Nephron (organoid): ENCODE measurements at regions not wholly inside any gene's neighbourhood (a gene's known extent, or its start where the extent isn't known, plus 50 kb on each side); places are given as distances from the start of the nearest gene placed in this dataset.
A peak's percentile ranks its signal among the peaks of the same experiment; 100 is the strongest.

ENCODE experiments used
- H3K27ac Mint-ChIP-seq, 3 experiments: 2 replicates each; pipeline ENCODE4 v1.8.0; 2020; ENCODE audit warnings: mixed read lengths in 3 of 3, mild to moderate bottlenecking in 2 of 3, moderate library complexity in 1 of 3
- H3K27me3 Mint-ChIP-seq: 2 replicates; pipeline ENCODE4 v1.8.0; 2021; ENCODE audit warnings: low read depth, mild to moderate bottlenecking, moderate library complexity, mixed read lengths
- H3K36me3 Mint-ChIP-seq: 2 replicates; pipeline ENCODE4 v1.8.0; 2020; ENCODE audit warnings: low read depth, mixed read lengths
- H3K4me1 Mint-ChIP-seq: 2 replicates; pipeline ENCODE4 v1.8.0; 2020; ENCODE audit warnings: mixed read lengths
- H3K4me3 Mint-ChIP-seq, 3 experiments: 2 replicates each; pipeline ENCODE4 v1.8.0; 2020; ENCODE audit warnings: mild to moderate bottlenecking in 3 of 3, mixed read lengths in 3 of 3, moderate library complexity in 2 of 3
- H3K9me3 Mint-ChIP-seq: 2 replicates; pipeline ENCODE4 v1.8.0; 2020; ENCODE audit warnings: mixed read lengths
- TF ChIP-seq, protein P1 (sequence below), 3 experiments: fragments of 200-600 bp; sonication (generic); IDR thresholded peaks; one replicate each; pipeline ENCODE4 v1.5.0; 2021; ENCODE audit warnings: antibody characterized with exemption in 3 of 3; ENCODE audit not compliant: unreplicated experiment in 3 of 3

DNA sequence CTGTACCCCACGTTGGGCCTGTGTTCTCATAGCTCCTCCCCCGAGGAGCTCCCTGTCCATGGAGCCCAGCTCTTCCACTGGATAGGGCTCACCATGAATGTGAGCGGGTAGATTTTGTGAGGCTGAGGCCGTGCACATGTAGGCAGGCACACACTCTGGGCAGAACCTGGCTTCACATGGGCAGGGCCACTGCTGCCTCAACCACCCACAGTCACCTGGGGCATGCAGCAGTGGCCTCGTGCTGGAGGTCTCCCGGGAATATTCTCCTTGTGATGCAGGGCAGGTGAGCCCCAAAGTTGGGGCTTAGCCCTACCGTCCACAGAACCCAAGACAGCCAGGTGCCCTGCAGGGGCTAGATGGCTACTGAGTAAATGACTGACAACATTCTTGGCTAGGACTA is 116.6 kb downstream of the TMEM130 start:
- Mint-ChIP-seq H3K4me1 (no peaks in the 10 kb centered on the region), H3K27me3 (peaks cover 9% of the 10 kb centered on the region), H3K9me3 (no peaks in the 10 kb centered on the region), H3K4me3 (no peak overlapping the region), H3K36me3 (no peaks in the 10 kb centered on the region), H3K27ac (no peak overlapping the region)
- TF ChIP-seq, protein P1, sequence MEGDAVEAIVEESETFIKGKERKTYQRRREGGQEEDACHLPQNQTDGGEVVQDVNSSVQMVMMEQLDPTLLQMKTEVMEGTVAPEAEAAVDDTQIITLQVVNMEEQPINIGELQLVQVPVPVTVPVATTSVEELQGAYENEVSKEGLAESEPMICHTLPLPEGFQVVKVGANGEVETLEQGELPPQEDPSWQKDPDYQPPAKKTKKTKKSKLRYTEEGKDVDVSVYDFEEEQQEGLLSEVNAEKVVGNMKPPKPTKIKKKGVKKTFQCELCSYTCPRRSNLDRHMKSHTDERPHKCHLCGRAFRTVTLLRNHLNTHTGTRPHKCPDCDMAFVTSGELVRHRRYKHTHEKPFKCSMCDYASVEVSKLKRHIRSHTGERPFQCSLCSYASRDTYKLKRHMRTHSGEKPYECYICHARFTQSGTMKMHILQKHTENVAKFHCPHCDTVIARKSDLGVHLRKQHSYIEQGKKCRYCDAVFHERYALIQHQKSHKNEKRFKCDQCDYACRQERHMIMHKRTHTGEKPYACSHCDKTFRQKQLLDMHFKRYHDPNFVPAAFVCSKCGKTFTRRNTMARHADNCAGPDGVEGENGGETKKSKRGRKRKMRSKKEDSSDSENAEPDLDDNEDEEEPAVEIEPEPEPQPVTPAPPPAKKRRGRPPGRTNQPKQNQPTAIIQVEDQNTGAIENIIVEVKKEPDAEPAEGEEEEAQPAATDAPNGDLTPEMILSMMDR (IDR thresholded peaks at IDR 0.05; ENCODE audit: unreplicated experiment in 3 of 3) = no peak

DNA sequence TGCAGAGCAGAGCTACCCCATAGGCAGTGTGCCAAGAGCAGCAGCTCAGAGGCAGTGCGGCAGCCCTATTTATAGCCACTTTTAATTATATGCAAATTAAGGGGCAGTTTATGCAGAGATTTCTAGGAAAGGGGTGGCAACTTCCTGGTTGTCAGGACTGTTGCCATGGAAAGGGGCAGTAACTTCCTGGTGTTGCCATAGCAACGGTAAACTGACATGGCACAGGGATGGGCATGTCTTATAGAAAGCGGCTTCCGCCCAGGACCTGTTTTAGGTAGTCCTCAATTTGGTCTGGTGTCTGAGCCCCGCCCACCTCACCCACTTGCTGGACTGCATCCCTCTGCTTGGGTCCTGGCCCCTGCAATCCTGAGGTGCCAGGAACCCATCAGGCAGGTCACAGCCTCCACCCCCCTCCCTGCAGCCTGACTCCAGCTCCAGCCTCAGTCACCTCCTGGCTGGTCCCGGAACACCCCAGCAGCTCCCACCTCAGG is 115.8 kb downstream of the TMEM130 start:
- H3K9me3 Mint-ChIP-seq = peaks cover 2% of the 10 kb centered on the region
- TF ChIP-seq, protein P1 (IDR thresholded peaks at IDR 0.05; ENCODE audit: unreplicated experiment in 3 of 3) = no peak

DNA sequence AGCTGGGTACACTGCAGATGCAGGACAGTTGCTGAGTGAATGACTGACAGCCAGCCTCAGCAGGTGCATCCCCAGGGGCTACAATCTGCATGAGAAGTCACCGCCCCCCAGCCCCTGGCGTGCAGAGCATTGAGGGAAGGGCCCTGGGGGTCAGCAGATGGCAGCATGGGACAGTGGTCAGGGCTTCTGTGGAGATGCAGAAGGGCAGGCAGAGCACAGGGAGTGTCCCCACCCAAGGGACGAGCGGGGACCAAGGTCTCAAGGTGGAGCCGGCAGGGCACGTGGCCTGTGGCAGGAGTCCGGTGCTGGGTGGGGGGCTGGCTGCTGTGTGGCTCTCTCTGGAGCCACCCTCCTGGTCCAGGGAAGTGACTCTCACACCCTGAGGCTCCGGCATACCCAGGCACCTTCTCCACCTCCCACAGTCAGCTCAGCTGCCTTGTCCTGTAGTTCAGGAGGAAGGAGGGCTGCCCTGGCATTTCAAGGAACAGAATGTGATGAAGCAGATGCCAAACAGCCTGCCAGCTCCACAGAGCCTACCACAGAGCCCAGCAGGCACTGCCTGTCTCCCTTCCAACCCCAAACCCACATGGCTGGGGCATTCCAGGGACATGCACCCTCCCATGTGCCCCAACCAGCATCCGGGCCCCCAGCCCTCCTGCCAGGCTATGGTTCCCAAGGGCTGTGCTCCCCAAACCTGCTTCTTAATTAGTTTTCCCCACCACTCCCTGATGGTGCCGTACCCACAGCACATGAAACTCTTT is 114.5 kb downstream of the TMEM130 start:
- H3K27me3 Mint-ChIP-seq = peaks cover 13% of the 10 kb centered on the region
- H3K4me3 Mint-ChIP-seq = no peak overlapping the region
- peaks cover 2% of the 10 kb centered on the region for H3K9me3 Mint-ChIP-seq
- H3K36me3 Mint-ChIP-seq = no peaks in the 10 kb centered on the region
- no peak overlapping the region for H3K27ac Mint-ChIP-seq
- H3K4me1 Mint-ChIP-seq = peaks cover 8% of the 10 kb centered on the region
- TF ChIP-seq, protein P1 (IDR thresholded peaks at IDR 0.05; ENCODE audit: unreplicated experiment in 3 of 3) = no peak

More for the DNA sequence above, 115.8 kb downstream of the TMEM130 start:
- Mint-ChIP-seq H3K27me3 (peaks cover 9% of the 10 kb centered on the region), H3K27ac (no peak overlapping the region), H3K36me3 (no peaks in the 10 kb centered on the region), H3K4me1 (peaks cover under 1% of the 10 kb centered on the region), H3K4me3 (no peak overlapping the region)

DNA sequence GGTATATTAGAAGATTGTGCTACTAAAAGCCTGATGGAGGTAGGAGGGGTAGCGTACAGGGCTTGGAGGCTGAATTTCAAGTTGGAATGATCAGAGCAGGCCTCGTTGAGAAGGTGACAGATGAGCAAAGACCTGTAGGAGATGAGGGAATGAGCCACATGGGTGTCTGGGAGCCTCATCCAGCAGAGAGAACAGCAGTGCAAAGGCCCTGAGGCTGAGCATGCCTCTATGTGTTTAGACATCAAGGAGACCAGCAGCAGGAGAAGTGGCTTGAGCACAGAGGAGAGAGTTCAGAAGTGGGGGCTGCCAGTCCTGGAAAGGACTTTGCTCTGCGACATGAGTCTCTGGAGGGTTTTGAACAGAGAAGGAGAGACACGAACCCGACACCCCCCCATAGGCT is 111.7 kb downstream of the TMEM130 start:
- Mint-ChIP-seq H3K27ac (no peak overlapping the region), H3K9me3 (peaks cover 2% of the 10 kb centered on the region), H3K36me3 (no peaks in the 10 kb centered on the region), H3K27me3 (peaks cover 13% of the 10 kb centered on the region), H3K4me1 (peaks cover 10% of the 10 kb centered on the region), H3K4me3 (no peak overlapping the region)
- TF ChIP-seq, protein P1 (IDR thresholded peaks at IDR 0.05; ENCODE audit: unreplicated experiment in 3 of 3) = no peak

DNA sequence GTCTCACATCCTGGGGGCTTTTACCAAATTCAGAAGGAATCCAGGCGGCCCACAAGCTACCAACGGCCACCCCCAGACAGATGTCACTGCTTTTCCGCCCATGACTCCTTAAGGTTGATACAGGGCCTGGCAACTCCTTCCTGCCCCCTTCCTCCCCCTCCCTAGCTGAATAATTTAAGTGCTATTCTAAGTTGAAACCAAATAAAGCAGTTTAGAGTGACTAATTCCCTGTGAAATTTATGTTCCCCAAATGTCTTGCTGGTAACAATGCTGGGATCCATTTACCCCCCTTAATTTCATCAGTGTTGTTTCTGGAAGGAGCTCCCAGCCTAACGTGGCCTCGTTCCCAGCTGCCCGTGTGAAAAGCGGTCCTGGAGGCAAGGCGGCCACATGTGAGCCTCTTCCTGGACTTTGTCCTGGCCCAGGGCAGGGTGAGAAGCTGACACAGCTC is 109.6 kb downstream of the TMEM130 start:
- Mint-ChIP-seq H3K36me3 (no peaks in the 10 kb centered on the region), H3K9me3 (peaks cover 2% of the 10 kb centered on the region), H3K27ac (peak overlapping the region in 2 of 3 experiments; percentile 9 to 42), H3K4me3 (no peak overlapping the region), H3K4me1 (peaks cover 10% of the 10 kb centered on the region), H3K27me3 (peaks cover 13% of the 10 kb centered on the region)
- TF ChIP-seq, protein P1 (IDR thresholded peaks at IDR 0.05; ENCODE audit: unreplicated experiment in 3 of 3) = no peak

DNA sequence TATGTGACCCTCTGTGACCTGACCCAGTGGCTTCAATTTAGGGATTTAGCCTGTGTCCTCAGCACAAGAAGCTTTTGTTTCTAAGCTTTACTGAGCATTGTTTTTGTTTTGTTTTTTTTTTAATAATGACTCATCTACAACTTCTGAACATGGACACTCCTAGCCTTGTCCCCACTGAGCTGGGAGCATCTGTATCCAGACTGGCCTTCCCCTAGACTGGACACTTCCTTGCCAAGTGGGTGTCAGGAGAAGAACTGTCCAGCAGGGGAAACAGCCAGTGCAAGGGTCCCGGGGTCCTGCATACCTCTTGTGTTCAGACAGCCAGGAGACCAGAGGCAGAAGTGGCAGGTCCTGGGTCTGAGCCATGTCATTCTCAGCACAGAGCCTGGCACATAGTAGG is 108.6 kb downstream of the TMEM130 start:
- peaks cover 2% of the 10 kb centered on the region for H3K9me3 Mint-ChIP-seq
- no peak overlapping the region for H3K4me3 Mint-ChIP-seq
- H3K36me3 Mint-ChIP-seq = no peaks in the 10 kb centered on the region
- peaks cover 10% of the 10 kb centered on the region for H3K4me1 Mint-ChIP-seq
- TF ChIP-seq, protein P1 (IDR thresholded peaks at IDR 0.05; ENCODE audit: unreplicated experiment in 3 of 3) = no peak
- H3K27ac Mint-ChIP-seq = no peak overlapping the region
- H3K27me3 Mint-ChIP-seq = peaks cover 10% of the 10 kb centered on the region
